ENCODE measurements at regions not wholly inside any gene's neighbourhood (a gene's known extent, or its start where the extent isn't known, plus 50 kb on each side); places are given as distances from the start of the nearest gene placed in this dataset.

DNA sequence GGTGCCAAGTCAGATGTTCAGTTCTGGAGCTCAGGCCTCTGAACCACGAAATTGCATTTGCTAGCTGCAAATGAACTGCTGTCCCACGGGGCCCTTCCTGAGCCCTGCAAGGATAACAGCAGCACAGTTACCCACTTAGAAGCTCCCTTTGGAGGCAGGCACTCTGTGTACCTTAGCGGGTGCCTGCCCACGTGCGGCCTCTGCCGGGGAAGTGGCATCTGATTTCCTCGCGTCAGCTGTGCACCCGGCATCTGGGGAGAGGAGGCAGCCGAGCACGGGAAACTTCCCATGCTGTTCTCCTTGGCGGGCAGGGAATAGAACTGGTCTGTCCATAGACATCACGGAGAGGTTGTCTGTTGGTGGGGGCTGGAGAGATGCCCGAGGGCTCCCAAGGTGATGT lies 148.0 kb upstream of the C1orf174 start:
- TF ChIP-seq, protein P1, sequence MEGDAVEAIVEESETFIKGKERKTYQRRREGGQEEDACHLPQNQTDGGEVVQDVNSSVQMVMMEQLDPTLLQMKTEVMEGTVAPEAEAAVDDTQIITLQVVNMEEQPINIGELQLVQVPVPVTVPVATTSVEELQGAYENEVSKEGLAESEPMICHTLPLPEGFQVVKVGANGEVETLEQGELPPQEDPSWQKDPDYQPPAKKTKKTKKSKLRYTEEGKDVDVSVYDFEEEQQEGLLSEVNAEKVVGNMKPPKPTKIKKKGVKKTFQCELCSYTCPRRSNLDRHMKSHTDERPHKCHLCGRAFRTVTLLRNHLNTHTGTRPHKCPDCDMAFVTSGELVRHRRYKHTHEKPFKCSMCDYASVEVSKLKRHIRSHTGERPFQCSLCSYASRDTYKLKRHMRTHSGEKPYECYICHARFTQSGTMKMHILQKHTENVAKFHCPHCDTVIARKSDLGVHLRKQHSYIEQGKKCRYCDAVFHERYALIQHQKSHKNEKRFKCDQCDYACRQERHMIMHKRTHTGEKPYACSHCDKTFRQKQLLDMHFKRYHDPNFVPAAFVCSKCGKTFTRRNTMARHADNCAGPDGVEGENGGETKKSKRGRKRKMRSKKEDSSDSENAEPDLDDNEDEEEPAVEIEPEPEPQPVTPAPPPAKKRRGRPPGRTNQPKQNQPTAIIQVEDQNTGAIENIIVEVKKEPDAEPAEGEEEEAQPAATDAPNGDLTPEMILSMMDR (IDR thresholded peaks at IDR 0.05; ENCODE audit: low read depth, low read length, poor library complexity, severe bottlenecking) = peak; percentile 26
- no peak for TF ChIP-seq EZH2phosphoT487 (IDR thresholded peaks at IDR 0.05; ENCODE audit: borderline replicate concordance, low read length)

All from DOHH2 (cell line).